ENCODE measurements at regions not wholly inside any gene's neighbourhood (a gene's known extent, or its start where the extent isn't known, plus 50 kb on each side); places are given as distances from the start of the nearest gene placed in this dataset.

GRCh38 chr9:119053070-119053469 is 316.2 kb downstream of the BRINP1 start:
- no peak for TF ChIP-seq CTCF (conservative IDR thresholded peaks at IDR 0.05)
- TF ChIP-seq EZH2 (IDR thresholded peaks at IDR 0.05; ENCODE audit: low read depth), result no peak
